K562 (cell line): ENCODE measurements at regions not wholly inside any gene's neighbourhood (a gene's known extent, or its start where the extent isn't known, plus 50 kb on each side); places are given as distances from the start of the nearest gene placed in this dataset.

Experiments used
- ARHGAP35 ChIP-seq: fragments of 450-650 bp; IDR thresholded peaks from 2 replicates; pipeline ENCODE4 v1.6.1; 2018; ENCODE audit not compliant: partially characterized antibody
- CBFB ChIP-seq: sonication (generic); formaldehyde crosslinking; IDR thresholded peaks from 2 replicates; pipeline ENCODE4 v1.4.0; 2020; ENCODE audit warnings: mild to moderate bottlenecking, missing genetic modification reagents
- CTCF ChIP-seq, 3 experiments: IDR thresholded peaks in 2 of 3; conservative IDR thresholded peaks in 1 of 3; 2 replicates each; pipeline ENCODE4 v1.5.1; 2011 to 2012; ENCODE audit warnings: low read length in 3 of 3, mild to moderate bottlenecking in 3 of 3, control low read depth in 2 of 3, improper control_type of control experiment in 1 of 3, inconsistent platforms in 1 of 3, low read depth in 1 of 3, mixed read lengths in 1 of 3, moderate library complexity in 1 of 3; ENCODE audit not compliant: insufficient read depth in 2 of 3
- FOXM1 ChIP-seq, 2 experiments: fragments of 450-650 bp in 1 of 2; sonication (generic) in 1 of 2; formaldehyde crosslinking in 1 of 2; IDR thresholded peaks; 2 replicates each; pipeline versions ENCODE4 v1.6.1 to v1.9.0; 2017 to 2022; ENCODE audit warnings: low read depth in 2 of 2, mild to moderate bottlenecking in 2 of 2, missing genetic modification reagents in 1 of 2, moderate library complexity in 1 of 2
- GTF2E2 ChIP-seq: fragments of 200-800 bp; sonication (Bioruptor generic); IDR thresholded peaks from 2 replicates; pipeline ENCODE4 v1.6.1; 2016; ENCODE audit warnings: missing genetic modification characterization, missing compliant biosample characterization
- MTA1 ChIP-seq: fragments of 450-650 bp; IDR thresholded peaks from 2 replicates; pipeline ENCODE4 v1.6.1; 2017; ENCODE audit warnings: borderline replicate concordance
- NCOA2 ChIP-seq, 2 experiments: fragments of 450-650 bp; IDR thresholded peaks; 2 replicates each; pipeline ENCODE4 v1.6.1; 2018; ENCODE audit warnings: mild to moderate bottlenecking in 2 of 2, moderate library complexity in 1 of 2; ENCODE audit not compliant: partially characterized antibody in 2 of 2
- POLR2AphosphoS5 ChIP-seq: IDR thresholded peaks from 2 replicates; pipeline ENCODE4 v1.6.1; 2011; ENCODE audit warnings: mild to moderate bottlenecking, low read depth, low read length, moderate library complexity; ENCODE audit not compliant: control insufficient read depth, insufficient read depth
- TF ChIP-seq, protein P1 (sequence below): sonication (generic); formaldehyde crosslinking; IDR thresholded peaks from 2 replicates; pipeline ENCODE4 v1.8.0; 2022; ENCODE audit warnings: missing genetic modification reagents, mild to moderate bottlenecking, borderline replicate concordance

DNA sequence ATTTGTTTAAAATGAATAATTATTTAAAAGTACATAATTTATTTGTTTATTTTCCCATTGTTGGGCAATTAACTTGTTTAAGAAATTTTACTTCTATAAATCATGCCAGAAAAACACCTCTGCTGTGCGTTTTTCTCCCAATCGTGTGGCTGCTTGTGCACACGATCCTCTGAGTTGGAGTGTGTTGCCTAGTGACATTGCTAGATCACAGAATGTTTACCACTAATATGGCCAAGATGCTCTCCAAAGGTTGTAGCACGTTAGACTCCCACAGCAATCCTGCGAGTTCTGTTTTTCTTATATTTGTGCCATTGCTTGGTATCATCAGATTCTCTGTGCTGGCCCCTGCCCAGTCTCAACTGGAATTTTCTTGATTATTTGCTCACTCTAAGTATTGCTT lies 207.1 kb upstream of the ADCY1 start:
- TF ChIP-seq CBFB (no peak), GTF2E2 (no peak), ARHGAP35 (no peak), MTA1 (no peak), CTCF (IDR thresholded peaks at IDR 0.05 in 2 of 3, conservative IDR thresholded peaks at IDR 0.05 in 1 of 3; ENCODE audit: insufficient read depth in 2 of 3, low read depth in 1 of 3, low read length in 3 of 3) (no peak), FOXM1 (IDR thresholded peaks at IDR 0.05; ENCODE audit: low read depth) (no peak), FOXM1 (CRISPR knock-in tag; IDR thresholded peaks at IDR 0.05; ENCODE audit: low read depth) (no peak), NCOA2 (IDR thresholded peaks at IDR 0.05; ENCODE audit: partially characterized antibody in 2 of 2) (no peak), POLR2AphosphoS5 (no peak)
- TF ChIP-seq, protein P1, sequence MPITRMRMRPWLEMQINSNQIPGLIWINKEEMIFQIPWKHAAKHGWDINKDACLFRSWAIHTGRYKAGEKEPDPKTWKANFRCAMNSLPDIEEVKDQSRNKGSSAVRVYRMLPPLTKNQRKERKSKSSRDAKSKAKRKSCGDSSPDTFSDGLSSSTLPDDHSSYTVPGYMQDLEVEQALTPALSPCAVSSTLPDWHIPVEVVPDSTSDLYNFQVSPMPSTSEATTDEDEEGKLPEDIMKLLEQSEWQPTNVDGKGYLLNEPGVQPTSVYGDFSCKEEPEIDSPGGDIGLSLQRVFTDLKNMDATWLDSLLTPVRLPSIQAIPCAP (CRISPR knock-in tag), result no peak
